ENCODE measurements at regions not wholly inside any gene's neighbourhood (a gene's known extent, or its start where the extent isn't known, plus 50 kb on each side); places are given as distances from the start of the nearest gene placed in this dataset.

DNA sequence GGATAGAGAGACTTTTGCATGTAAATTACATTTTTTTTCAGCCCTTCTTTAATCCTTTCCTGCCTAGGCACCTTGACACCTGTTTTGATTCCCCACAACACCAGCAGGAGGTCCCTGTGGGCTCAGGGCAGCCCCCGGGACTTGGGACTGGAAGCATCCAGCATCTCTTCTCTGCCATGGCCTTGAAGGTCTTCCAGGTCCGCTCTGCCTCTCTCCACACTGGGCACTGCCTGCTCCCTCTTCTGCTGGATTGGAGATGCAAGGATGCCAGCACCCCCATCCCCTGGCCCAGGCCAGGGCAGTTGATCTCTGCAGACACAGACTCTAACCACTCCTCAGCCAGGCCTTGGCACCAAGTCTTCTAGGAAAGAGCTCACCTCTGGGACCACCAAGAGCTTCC, 134.5 kb upstream of the C14orf180 start:
- no peak for DNase-seq
- H3K27ac ChIP-seq (ENCODE audit: low read length): no peak overlapping the region
- intact Hi-C loops (cut with micrococcal nuclease): no loop called here

DNA sequence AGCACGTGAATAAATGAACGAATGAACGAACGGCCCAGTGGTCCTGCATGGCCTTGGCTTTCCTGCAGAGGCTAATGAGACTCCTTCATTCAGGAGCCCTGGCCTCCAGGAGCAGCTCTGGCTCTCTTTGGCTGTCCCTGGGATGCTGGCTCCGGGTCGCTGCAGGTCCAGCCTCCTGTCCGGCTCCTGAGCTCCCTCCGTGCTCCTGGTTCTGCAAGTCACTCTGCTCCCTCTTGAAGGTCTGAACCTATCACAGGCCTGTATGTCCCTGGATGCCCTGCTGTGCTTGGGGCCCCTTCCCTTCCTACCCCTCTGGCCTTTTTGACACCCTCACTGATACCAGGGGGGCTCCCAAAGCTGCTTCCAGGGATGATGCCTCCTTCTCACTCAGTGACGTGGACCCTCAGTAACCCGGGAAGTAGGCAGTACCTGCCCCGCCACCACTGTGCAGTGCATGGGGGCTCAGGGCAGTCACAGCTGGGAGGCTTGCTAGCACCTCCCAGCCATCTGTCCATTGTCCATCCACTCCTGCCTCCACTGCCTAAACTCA, 133.7 kb upstream of the C14orf180 start:
- H3K27ac Mint-ChIP-seq: no peak overlapping the region
- intact Hi-C loops (cut with micrococcal nuclease): no loop called here
- DNase-seq (no peak), ATAC-seq (no peak)
- Histone ChIP-seq H3K27me3 (ENCODE audit: control insufficient read depth, insufficient read depth, low read length) (no peaks in the 10 kb centered on the region), H3K4me1 (ENCODE audit: control insufficient read depth, insufficient read depth, low read length) (no peaks in the 10 kb centered on the region), H3K9me3 (ENCODE audit: control insufficient read depth, insufficient read depth, low read length) (no peaks in the 10 kb centered on the region), H3K27ac (ENCODE audit: low read length) (no peak overlapping the region), H3K36me3 (ENCODE audit: control insufficient read depth, insufficient read depth, low read length) (no peaks in the 10 kb centered on the region), H3K4me3 (ENCODE audit: low read length) (no peak overlapping the region)
- peaks cover 26 to 34% of the 10 kb centered on the region in 2 donors for H3K27me3 Mint-ChIP-seq (ENCODE audit: low read depth in 2 of 2)
- TF ChIP-seq, protein P1, sequence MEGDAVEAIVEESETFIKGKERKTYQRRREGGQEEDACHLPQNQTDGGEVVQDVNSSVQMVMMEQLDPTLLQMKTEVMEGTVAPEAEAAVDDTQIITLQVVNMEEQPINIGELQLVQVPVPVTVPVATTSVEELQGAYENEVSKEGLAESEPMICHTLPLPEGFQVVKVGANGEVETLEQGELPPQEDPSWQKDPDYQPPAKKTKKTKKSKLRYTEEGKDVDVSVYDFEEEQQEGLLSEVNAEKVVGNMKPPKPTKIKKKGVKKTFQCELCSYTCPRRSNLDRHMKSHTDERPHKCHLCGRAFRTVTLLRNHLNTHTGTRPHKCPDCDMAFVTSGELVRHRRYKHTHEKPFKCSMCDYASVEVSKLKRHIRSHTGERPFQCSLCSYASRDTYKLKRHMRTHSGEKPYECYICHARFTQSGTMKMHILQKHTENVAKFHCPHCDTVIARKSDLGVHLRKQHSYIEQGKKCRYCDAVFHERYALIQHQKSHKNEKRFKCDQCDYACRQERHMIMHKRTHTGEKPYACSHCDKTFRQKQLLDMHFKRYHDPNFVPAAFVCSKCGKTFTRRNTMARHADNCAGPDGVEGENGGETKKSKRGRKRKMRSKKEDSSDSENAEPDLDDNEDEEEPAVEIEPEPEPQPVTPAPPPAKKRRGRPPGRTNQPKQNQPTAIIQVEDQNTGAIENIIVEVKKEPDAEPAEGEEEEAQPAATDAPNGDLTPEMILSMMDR (IDR thresholded peaks at IDR 0.05): no peak
- WGBS (ENCODE audit: insufficient coverage): 89% methylated on average over 11 of the region's 11 CpGs
- peaks cover 0 to 5% of the 10 kb centered on the region in 2 donors for H3K4me1 Mint-ChIP-seq
- H3K9me3 Mint-ChIP-seq: peaks cover 9% of the 10 kb centered on the region in 2 donors
- H3K4me3 Mint-ChIP-seq: no peak overlapping the region
- peaks cover 22% of the 10 kb centered on the region for H3K36me3 Mint-ChIP-seq

More for the DNA sequence above, 134.5 kb upstream of the C14orf180 start:
- Histone ChIP-seq H3K9me3 (ENCODE audit: control insufficient read depth, insufficient read depth, low read length) (no peaks in the 10 kb centered on the region), H3K4me1 (ENCODE audit: control insufficient read depth, insufficient read depth, low read length) (no peaks in the 10 kb centered on the region), H3K27me3 (ENCODE audit: control insufficient read depth, insufficient read depth, low read length) (no peaks in the 10 kb centered on the region), H3K36me3 (ENCODE audit: control insufficient read depth, insufficient read depth, low read length) (no peaks in the 10 kb centered on the region), H3K4me3 (ENCODE audit: low read length) (no peak overlapping the region)
- Mint-ChIP-seq H3K27ac (no peak overlapping the region), H3K36me3 (peaks cover 22% of the 10 kb centered on the region), H3K27me3 (ENCODE audit: low read depth in 2 of 2) (peaks cover 23 to 28% of the 10 kb centered on the region in 2 donors), H3K9me3 (peaks cover 9% of the 10 kb centered on the region in 2 donors), H3K4me1 (peaks cover 0 to 5% of the 10 kb centered on the region in 2 donors), H3K4me3 (no peak overlapping the region)
- 90% methylated on average over 2 of the region's 2 CpGs for WGBS (ENCODE audit: insufficient coverage)
- no peak for ATAC-seq
- TF ChIP-seq, protein P1 (IDR thresholded peaks at IDR 0.05): no peak

DNA sequence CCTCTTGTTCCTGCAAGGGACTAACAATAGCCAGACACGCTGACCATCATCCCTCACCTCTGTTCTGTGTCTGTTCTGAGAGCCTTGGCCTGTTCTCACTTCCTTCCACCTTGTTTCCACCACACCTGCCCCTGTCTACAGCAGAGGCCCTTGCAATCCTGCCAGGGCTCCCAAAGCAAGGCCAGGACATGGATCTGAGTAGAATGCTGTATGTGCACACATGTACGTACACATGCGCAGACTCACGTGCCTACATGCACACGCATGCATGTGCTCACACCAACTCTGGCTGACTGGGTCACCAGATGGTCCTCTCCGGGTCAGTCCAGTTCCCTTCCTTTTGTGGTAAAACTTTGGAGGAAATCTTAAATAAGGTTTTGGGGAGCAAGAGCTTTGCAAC, 133.0 kb upstream of the C14orf180 start:
- Mint-ChIP-seq H3K27me3 (ENCODE audit: low read depth in 2 of 2) (peaks cover 29 to 36% of the 10 kb centered on the region in 2 donors), H3K36me3 (peaks cover 22% of the 10 kb centered on the region), H3K4me1 (peaks cover 0 to 5% of the 10 kb centered on the region in 2 donors), H3K27ac (no peak overlapping the region), H3K9me3 (peaks cover 9% of the 10 kb centered on the region in 2 donors), H3K4me3 (no peak overlapping the region)
- H3K36me3 ChIP-seq (ENCODE audit: control insufficient read depth, insufficient read depth, low read length): no peaks in the 10 kb centered on the region
- no peak for DNase-seq
- H3K4me1 ChIP-seq (ENCODE audit: control insufficient read depth, insufficient read depth, low read length): no peaks in the 10 kb centered on the region
- TF ChIP-seq, protein P1 (IDR thresholded peaks at IDR 0.05): no peak
- no peak overlapping the region for H3K4me3 ChIP-seq (ENCODE audit: low read length)
- WGBS (ENCODE audit: insufficient coverage): 89% methylated on average over 6 of the region's 6 CpGs
- no peaks in the 10 kb centered on the region for H3K9me3 ChIP-seq (ENCODE audit: control insufficient read depth, insufficient read depth, low read length)
- H3K27me3 ChIP-seq (ENCODE audit: control insufficient read depth, insufficient read depth, low read length): peaks cover 2% of the 10 kb centered on the region
- no peak for ATAC-seq
- no peak overlapping the region for H3K27ac ChIP-seq (ENCODE audit: low read length)
- intact Hi-C loops (cut with micrococcal nuclease): no loop called here

DNA sequence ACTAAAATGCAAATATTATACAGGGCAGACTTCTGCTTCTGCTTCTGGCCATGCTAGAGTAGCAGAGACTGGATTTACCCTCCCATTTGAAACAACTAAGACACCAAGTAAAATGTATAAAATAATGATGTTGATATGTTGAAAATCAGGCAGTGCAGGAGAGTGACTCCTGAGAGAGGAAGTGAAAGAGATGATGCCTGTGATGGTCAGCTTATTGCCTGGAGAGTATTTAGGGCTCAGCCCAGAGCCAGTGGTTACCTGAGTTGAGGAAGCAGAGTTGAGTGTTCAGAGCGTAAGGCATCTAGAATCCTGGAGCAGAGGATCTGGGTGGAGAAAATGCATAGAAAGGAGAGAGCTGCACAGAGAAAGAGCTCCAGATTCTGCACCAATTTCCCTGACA, 131.8 kb upstream of the C14orf180 start:
- intact Hi-C loops (cut with micrococcal nuclease): no loop called here
- Histone ChIP-seq H3K36me3 (ENCODE audit: control insufficient read depth, insufficient read depth, low read length) (no peaks in the 10 kb centered on the region), H3K4me1 (ENCODE audit: control insufficient read depth, insufficient read depth, low read length) (no peaks in the 10 kb centered on the region), H3K9me3 (ENCODE audit: control insufficient read depth, insufficient read depth, low read length) (no peaks in the 10 kb centered on the region), H3K27ac (ENCODE audit: low read length) (no peak overlapping the region), H3K27me3 (ENCODE audit: control insufficient read depth, insufficient read depth, low read length) (peaks cover 2% of the 10 kb centered on the region), H3K4me3 (ENCODE audit: low read length) (no peak overlapping the region)
- 89% methylated on average over 1 of the region's 1 CpG for WGBS (ENCODE audit: insufficient coverage)
- ATAC-seq: no peak
- TF ChIP-seq, protein P1 (IDR thresholded peaks at IDR 0.05): no peak
- DNase-seq: no peak
- no peak overlapping the region for H3K4me3 Mint-ChIP-seq
- peaks cover 22% of the 10 kb centered on the region for H3K36me3 Mint-ChIP-seq
- H3K27me3 Mint-ChIP-seq (ENCODE audit: low read depth in 2 of 2): peaks cover 33 to 48% of the 10 kb centered on the region in 2 donors
- peaks cover 0 to 5% of the 10 kb centered on the region in 2 donors for H3K4me1 Mint-ChIP-seq
- peaks cover 9% of the 10 kb centered on the region in 2 donors for H3K9me3 Mint-ChIP-seq
- H3K27ac Mint-ChIP-seq: no peak overlapping the region
